Right lobe of liver (tissue), 6 donors: ENCODE measurements at regions not wholly inside any gene's neighbourhood (a gene's known extent, or its start where the extent isn't known, plus 50 kb on each side); places are given as distances from the start of the nearest gene placed in this dataset.
A peak's percentile ranks its signal among the peaks of the same experiment; 100 is the strongest.

Source experiments
- ATAC-seq, 4 donors: fragments of 200-7000 bp; cut with Tn5 transposase; one replicate each; pipeline ENCODE4 v1.9.1; 2020; ENCODE audit warnings: mild to moderate bottlenecking in 4 of 4, moderate library complexity in 4 of 4
- DNase-seq, 3 donors: peaks; one replicate each; pipeline ENCODE4 v3.0.0-alpha.2; 2020
- H3K27ac ChIP-seq, 3 donors: fragments of 200-600 bp; one replicate each; pipeline ENCODE4 v1.8.0; 2022
- H3K27me3 ChIP-seq, 2 donors: fragments of 200-600 bp; one replicate each; pipeline ENCODE4 v1.8.0; 2022
- H3K36me3 ChIP-seq, 4 donors: fragments of 200-600 bp; sonication (generic) in 1 of 4; one replicate each; pipeline versions ENCODE4 v1.5.1 to v1.8.0; 2017 to 2022; ENCODE audit warnings: control low read depth in 1 of 4
- H3K4me1 ChIP-seq, 4 donors: fragments of 200-600 bp; sonication (generic) in 1 of 4; one replicate each; pipeline versions ENCODE4 v1.5.1 to v1.8.0; 2017 to 2022; ENCODE audit warnings: control low read depth in 1 of 4
- H3K4me3 ChIP-seq, 3 donors: fragments of 200-600 bp; one replicate each; pipeline ENCODE4 v1.8.0; 2022
- H3K9me3 ChIP-seq, 4 donors: fragments of 200-600 bp; sonication (generic) in 1 of 4; one replicate each; pipeline versions ENCODE4 v1.5.1 to v1.8.0; 2017 to 2022; ENCODE audit warnings: control low read depth in 1 of 4
- POLR2A ChIP-seq: fragments of 450-650 bp; IDR thresholded peaks from one replicate; pipeline ENCODE4 v1.6.1; 2017; ENCODE audit warnings: antibody characterized with exemption, mild to moderate bottlenecking
- WGBS: methylation state at CpG from one replicate; pipeline ENCODE4 v1.1.6; 2018; ENCODE audit warnings: low coverage, low lambda C conversion rate; ENCODE audit not compliant: insufficient coverage; ENCODE audit errors: missing lambda C conversion rate; 5-methylcytosine and 5-hydroxymethylcytosine counted together
- intact Hi-C, 2 donors: fragments of 100-400 bp; cut with DNase I; formaldehyde crosslinking; loops; one replicate each; pipeline versions ENCODE4 v1.11.2 to v1.14.1; 2022
- TF ChIP-seq, protein P1 (sequence below), 4 donors: fragments of 200-600 bp in 3 of 4; fragments of 450-650 bp in 1 of 4; IDR thresholded peaks; one replicate each; pipeline versions ENCODE4 v1.5.1 to v1.8.0; 2016 to 2022; ENCODE audit warnings: antibody characterized with exemption in 4 of 4, mild to moderate bottlenecking in 2 of 4
- donor health status: DM: no; HTN: yes; CAD: no.
- donor health status: DM: no; HTN: no; CAD: no.
- donor health status: DM: no; HTN: no; CAD: no.
- donor health status: DM: no; HTN: yes; CAD: no.
- donor health status: DM: no; HTN: yes; CAD: no.

GRCh38 chr22:49624421-49625177, 203.1 kb downstream of the BRD1 start:
- no peak for ATAC-seq
- H3K9me3 ChIP-seq: no peaks in the 10 kb centered on the region
- H3K27ac ChIP-seq: no peak overlapping the region
- intact Hi-C loops: no loop called here
- H3K4me3 ChIP-seq: no peak overlapping the region
- peak in 2 of 3 donors; percentile 8 to 22 for DNase-seq
- no peaks in the 10 kb centered on the region for H3K36me3 ChIP-seq
- no peaks in the 10 kb centered on the region for H3K27me3 ChIP-seq
- no peak for TF ChIP-seq POLR2A
- TF ChIP-seq, protein P1, sequence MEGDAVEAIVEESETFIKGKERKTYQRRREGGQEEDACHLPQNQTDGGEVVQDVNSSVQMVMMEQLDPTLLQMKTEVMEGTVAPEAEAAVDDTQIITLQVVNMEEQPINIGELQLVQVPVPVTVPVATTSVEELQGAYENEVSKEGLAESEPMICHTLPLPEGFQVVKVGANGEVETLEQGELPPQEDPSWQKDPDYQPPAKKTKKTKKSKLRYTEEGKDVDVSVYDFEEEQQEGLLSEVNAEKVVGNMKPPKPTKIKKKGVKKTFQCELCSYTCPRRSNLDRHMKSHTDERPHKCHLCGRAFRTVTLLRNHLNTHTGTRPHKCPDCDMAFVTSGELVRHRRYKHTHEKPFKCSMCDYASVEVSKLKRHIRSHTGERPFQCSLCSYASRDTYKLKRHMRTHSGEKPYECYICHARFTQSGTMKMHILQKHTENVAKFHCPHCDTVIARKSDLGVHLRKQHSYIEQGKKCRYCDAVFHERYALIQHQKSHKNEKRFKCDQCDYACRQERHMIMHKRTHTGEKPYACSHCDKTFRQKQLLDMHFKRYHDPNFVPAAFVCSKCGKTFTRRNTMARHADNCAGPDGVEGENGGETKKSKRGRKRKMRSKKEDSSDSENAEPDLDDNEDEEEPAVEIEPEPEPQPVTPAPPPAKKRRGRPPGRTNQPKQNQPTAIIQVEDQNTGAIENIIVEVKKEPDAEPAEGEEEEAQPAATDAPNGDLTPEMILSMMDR (IDR thresholded peaks at IDR 0.05): no peak
- WGBS: 49% methylated on average over 3 of the region's 19 CpGs
- no peaks in the 10 kb centered on the region for H3K4me1 ChIP-seq

- Histone ChIP-seq H3K27ac (no peak overlapping the region), H3K4me3 (no peak overlapping the region), H3K9me3 (no peaks in the 10 kb centered on the region), H3K27me3 (no peaks in the 10 kb centered on the region), H3K4me1 (no peaks in the 10 kb centered on the region), H3K36me3 (no peaks in the 10 kb centered on the region)
- intact Hi-C loops: no loop called here
- no peak for ATAC-seq
- TF ChIP-seq POLR2A: no peak
- TF ChIP-seq, protein P1 (IDR thresholded peaks at IDR 0.05): no peak
- 40% methylated on average over 5 of the region's 13 CpGs for WGBS
- DNase-seq: peak in 1 of 3 donors; percentile 43
These were observed 204.0 kb downstream of the BRD1 start for GRCh38 chr22:49623715-49624114.

DNA sequence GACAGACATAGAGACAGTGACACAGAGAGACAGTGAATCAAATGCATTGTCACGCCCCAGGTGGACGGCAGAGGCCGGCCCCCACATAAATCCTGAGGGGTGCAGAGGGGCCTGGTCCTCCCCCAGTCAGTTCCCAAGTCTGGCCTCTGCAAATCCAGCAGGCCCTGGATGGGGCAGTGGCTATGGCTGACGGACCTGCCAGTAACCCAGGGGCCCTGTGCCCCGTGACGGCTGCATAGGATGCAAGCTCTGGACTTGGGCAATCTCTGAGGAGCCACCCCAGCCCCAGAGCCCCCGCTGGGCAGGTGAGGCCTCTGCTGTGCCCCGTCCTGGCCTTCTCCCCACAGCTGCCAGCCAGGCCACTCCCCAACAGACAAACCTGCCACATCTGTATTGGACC, 204.5 kb downstream of the BRD1 start:
- DNase-seq: peak in 2 of 3 donors; percentile 15 to 37

GRCh38 chr22:49622241-49623105, 205.2 kb downstream of the BRD1 start:
- no peak overlapping the region for H3K4me3 ChIP-seq
- no peaks in the 10 kb centered on the region for H3K9me3 ChIP-seq
- H3K36me3 ChIP-seq: no peaks in the 10 kb centered on the region
- DNase-seq (peak in 2 of 3 donors; percentile 16 to 47), ATAC-seq (no peak)
- H3K4me1 ChIP-seq: no peaks in the 10 kb centered on the region
- no peak overlapping the region for H3K27ac ChIP-seq
- WGBS: 61% methylated on average over 5 of the region's 29 CpGs
- TF ChIP-seq POLR2A: no peak
- TF ChIP-seq, protein P1 (IDR thresholded peaks at IDR 0.05): no peak
- no peaks in the 10 kb centered on the region for H3K27me3 ChIP-seq
- intact Hi-C loops: no loop called here

More for the DNA sequence above, 204.5 kb downstream of the BRD1 start:
- no peaks in the 10 kb centered on the region for H3K36me3 ChIP-seq
- no peaks in the 10 kb centered on the region for H3K4me1 ChIP-seq
- ATAC-seq: no peak
- intact Hi-C loops: no loop called here
- 25% methylated on average over 4 of the region's 8 CpGs for WGBS
- H3K27me3 ChIP-seq: no peaks in the 10 kb centered on the region
- H3K4me3 ChIP-seq: no peak overlapping the region
- no peak overlapping the region for H3K27ac ChIP-seq
- no peaks in the 10 kb centered on the region for H3K9me3 ChIP-seq
- TF ChIP-seq, protein P1 (IDR thresholded peaks at IDR 0.05): no peak
